ENCODE measurements at regions not wholly inside any gene's neighbourhood (a gene's known extent, or its start where the extent isn't known, plus 50 kb on each side); places are given as distances from the start of the nearest gene placed in this dataset.

GRCh38 chr4:34183926-34184325 is 2060.4 kb downstream of the ARAP2 start:
- TF ChIP-seq EZH2 (IDR thresholded peaks at IDR 0.05; ENCODE audit: insufficient read depth, poor library complexity, severe bottlenecking) = no peak
- TF ChIP-seq EZH2phosphoT487 (IDR thresholded peaks at IDR 0.05; ENCODE audit: insufficient read depth, low read depth) = no peak
